ENCODE measurements at regions not wholly inside any gene's neighbourhood (a gene's known extent, or its start where the extent isn't known, plus 50 kb on each side); places are given as distances from the start of the nearest gene placed in this dataset.
"Not testable (repeated sequence)": the region's sequence is repeated elsewhere in the genome, so short reads cannot be mapped to it uniquely, and the experiment has no call there.

DNA sequence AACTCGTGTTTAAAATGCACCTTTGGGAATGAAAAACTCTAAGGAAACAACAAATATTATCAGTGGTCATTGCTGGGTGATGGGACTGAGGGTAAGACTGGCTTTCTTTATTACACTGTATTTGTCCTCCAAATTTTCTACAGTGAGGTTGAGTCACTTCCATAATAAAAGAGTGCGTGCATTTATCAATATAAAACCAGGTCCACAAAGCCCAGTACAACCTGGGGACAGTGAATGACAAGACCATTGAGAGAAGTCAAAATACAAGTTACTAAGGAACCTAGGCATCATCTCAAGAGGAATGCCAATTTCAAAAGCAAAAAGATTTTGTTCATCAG, 76.4 kb downstream of the MAGED4 start:
- no peak for DNase-seq

DNA sequence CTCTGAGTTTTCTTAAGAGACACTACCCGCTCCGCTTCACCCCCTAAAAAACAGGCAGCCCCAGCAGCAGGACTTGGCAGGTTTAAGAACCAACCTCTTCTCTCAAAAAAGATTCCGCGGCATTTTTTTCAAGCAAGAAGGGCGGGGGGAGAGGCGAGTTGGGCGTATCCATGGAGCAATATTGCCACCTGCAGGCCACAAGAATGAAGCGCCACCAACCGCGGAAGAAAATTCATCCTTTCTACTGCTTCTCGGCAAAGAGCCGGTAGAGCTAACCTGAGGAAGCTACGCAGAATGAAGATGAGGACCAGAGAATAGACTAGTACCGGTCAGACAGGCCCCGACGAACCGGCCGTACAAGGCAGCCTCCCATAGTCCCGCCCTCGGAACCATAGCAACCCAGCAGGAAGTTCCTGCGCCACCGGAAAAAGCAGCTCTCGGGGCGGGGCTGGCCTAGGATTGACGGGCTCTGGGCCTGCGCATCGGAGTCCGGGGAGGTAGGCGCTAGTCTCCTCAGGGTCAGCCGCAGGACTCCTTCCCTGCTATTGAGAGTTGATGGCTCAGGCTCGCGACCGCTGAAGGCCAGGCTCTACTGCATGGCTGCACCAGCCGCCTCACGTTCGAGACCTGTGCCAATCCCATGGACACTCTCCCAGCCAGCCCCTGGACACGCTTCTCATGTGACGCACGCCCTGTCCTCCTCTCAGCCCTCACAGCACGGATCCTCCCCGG, 76.9 kb downstream of the MAGED4 start:
- peak; percentile 57 for DNase-seq

DNA sequence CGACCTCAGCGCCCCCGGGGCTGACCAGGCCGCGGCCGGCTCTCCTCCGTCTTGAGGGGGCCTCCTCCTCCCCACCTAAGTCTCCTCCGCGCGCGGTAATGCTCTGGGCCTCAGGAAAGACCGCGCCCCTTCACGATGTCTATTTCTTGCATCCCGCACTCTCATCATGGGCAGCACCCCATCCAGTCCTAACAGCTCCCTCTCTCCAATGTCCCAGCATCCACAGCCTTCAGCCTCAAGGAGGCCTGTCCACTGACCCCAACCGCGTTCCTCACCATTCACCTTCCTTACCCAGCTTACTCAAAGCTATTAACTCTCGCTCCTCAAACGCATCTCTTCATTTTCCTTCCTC, 77.5 kb downstream of the MAGED4 start:
- DNase-seq = no peak

DNA sequence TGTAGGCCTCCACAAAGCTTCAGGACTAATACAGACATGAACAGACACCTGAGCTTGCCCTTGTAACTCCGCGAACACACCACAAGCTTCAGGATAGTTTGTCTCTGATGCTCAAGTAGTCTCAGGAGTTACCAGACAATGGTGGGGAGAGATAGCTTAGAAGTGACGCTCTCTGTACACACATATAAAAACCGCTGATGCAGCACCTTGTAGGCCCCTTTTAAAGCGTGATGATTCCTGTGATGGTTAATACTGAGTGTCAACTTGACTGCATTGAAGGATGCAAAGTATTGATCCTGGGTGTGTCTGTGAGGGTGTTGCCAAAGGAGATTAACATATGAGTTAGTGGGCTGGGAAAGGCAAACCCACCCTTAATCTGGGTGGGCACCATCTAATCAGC, 78.7 kb downstream of the MAGED4 start:
- no peak for DNase-seq

DNA sequence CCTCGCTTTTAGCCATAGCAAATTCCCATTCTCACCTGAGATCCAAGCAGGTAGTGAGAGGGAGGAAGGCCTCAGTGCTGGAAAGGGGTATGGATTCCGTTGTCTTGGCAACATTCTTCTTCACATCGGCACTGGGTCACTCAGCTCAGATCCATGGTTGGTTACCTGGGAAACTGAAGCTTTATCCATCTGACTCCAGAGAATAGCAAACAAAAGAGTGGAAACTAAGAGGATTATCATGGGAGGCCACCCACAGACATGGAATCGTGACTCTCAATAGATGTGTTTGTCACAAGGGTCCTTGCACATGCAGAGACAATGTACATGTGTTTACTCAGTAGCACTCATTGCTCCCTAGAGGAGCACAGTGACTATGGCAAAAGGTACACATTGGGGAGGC, 81.0 kb downstream of the MAGED4 start:
- DNase-seq = no peak

DNA sequence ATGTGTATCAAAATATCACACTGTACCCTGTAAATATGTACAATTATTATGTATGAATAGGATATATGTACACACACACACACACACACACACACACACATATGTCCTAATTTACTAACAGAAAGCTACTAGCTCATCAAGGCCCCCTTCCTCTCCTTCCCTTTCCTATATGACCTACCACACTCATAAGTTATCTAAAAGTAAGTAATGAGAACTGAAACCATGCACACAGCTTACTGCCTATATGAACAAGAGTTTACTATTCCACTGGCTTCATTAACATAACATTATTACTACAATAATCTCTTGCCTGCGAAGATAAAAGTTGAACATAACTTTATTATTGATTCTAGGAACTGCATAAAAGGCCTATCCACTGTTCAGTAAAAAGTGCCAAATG, 83.8 kb downstream of the MAGED4 start:
- DNase-seq = not testable (repeated sequence)

DNA sequence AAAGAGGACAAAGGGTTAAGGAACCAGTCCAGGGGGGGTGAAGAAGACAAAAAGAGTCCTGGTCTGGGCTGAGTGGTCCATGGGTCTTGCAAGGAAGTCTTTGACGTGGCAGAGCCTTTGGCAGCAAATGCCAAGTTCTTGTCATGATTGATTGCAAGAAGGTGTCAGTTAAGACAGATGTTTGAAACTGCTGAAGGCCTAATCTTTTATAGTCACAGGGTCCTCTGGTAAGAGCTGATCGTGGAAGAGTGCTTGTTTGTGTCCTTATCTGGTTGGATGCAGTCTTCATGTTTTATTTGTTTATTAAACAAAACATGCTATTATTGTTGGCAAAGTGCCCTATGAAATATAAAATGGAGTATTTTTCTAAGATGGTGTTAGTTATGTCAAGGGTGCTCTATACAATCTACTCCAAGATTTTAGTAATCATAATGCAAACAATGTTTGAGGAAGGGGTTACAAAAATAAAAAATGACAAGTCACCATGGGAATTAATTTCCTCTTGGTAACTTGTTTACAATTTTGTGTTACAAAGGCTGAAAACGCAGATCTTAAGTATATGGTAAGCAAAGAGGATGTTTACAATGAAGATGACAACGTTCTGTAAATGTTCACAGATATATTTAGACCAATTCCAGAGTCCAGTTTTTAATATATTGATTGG, 85.9 kb downstream of the MAGED4 start:
- DNase-seq = no peak

DNA sequence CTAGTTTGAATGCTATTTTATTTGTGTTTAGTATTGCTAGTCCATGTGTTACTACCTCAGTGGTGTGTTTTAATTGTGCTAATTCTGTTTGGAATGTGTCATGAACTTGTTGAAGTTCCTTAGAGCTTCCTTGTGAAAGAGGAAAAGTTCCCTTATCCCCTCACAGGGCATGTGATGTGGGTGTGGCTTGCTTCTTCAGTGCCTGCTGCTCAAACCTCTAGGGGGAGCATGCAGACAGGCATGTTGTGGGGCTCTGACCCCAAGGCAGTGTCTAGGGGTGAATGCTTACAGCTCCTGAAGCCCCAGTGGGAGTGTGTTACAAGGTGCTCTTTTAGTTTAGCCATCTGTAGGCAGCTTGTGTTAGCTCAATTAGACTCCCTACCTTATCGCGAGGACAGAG, 86.5 kb downstream of the MAGED4 start:
- no peak for DNase-seq

DNA sequence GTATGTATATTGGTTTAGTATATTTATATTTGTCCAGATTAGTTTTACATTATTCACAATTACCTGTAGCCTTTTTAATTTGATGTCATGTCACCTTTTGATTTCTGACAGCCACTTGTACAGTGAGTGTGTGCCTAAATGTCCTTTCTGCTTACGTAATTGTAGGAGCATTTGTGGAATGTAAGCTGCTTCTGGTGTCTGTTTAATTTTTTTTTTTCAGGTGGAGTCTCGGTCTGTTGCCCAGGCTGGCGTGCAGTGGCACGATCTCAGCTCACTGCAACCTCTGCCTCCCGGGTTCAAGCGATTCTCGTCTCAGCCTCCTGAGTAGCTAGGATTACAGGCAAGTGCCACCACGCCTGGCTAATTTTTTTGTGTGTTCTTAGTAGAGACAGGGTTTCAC, 91.2 kb upstream of the XAGE2 start:
- DNase-seq = no peak

DNA sequence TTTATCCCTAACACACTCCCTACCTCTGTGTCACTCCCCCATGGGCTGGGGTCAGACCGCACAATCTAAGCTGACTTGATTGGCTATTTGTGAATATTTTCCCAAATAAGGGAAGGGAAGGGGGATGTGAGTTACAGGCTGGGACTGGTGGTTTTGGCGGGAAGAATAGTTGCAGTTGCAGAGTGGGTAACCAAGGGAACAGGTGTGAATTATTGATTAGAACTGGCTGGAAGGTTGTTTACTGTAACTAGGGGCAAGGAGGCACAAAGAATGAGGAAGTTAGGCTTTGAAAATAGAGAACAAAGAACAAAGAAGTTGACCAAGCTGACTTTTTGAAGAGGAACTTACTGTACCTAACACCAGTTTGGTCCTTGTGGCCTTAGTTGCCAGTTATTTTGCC, 88.0 kb upstream of the XAGE2 start:
- DNase-seq = no peak

DNA sequence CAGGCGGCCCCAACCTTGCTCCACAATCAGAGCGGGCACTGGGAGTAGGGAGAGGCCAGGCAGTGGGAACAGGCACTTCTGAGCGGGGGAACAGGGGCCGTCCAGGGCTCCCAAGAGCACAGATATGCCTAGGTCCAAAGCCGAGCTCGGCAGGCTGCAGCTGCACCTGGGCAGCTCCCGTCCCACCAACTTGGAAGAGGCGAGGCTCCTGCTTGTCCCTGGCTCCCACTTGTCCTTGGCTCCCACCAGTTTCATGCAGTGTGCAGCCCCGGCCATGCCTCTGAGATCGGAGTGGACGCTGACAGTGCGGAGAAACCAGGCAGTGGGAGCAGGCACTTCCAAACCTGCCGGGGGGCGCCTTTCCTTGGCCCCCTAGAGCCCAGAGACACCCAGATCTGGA, 84.0 kb upstream of the XAGE2 start:
- DNase-seq = no peak

DNA sequence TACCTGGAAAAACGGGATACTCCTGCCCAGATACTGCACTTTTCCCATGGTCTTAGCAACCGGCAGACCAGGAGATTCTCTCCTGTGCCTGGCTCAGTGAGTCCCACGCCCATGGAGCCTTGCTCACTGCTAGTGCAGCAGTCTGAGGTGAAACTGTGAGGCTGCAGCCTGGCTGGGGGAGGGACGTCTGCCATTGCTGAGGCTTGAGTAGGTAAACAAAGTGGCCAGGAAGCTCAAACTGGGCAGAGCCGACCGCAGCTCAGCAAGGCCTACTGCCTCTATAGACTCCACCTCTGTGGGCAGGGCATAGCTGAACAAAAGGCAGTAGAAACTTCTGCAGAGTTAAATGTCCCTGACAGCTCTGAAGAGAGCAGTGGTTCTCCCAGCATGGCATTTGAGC, 69.9 kb upstream of the XAGE2 start:
- not testable (repeated sequence) for DNase-seq

DNA sequence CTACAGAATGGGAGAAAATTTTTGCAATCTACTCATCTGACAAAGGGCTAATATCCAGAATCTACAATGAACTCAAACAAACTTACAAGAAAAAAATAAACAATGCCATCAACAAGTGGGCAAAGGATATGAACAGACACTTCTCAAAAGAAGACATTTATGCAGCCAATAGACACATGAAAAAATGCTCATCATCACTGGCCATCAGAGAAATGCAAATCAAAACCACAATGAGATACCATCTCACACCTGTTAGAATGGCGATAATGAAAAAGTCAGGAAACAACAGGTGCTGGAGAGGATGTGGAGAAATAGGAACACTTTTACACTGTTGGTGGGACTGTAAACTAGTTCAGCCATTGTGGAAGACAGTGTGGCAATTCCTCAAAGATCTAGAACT, 60.3 kb upstream of the XAGE2 start:
- not testable (repeated sequence) for DNase-seq

Data from DMS79 (cell line).